Upper lobe of left lung (tissue), 6 donors: ENCODE measurements at regions not wholly inside any gene's neighbourhood (a gene's known extent, or its start where the extent isn't known, plus 50 kb on each side); places are given as distances from the start of the nearest gene placed in this dataset.

Experiments
- ATAC-seq, 2 donors: fragments of 200-7000 bp; cut with Tn5 transposase; one replicate each; pipeline ENCODE4 v1.9.1; 2022; ENCODE audit warnings: mild to moderate bottlenecking in 2 of 2, moderate library complexity in 2 of 2; ENCODE audit not compliant: low FRiP score in 2 of 2
- DNase-seq, 2 donors: peaks; one replicate each; pipeline ENCODE4 v3.0.0-alpha.2; 2019 to 2020
- H3K27ac ChIP-seq, 4 donors: fragments of 200-600 bp; sonication (generic); one replicate each; pipeline ENCODE4 v1.5.1; 2016 to 2019
- H3K27me3 ChIP-seq, 4 donors: fragments of 200-600 bp; sonication (generic); one replicate each; pipeline ENCODE4 v1.5.1; 2017 to 2019
- H3K36me3 ChIP-seq, 4 donors: fragments of 200-600 bp; sonication (generic); one replicate each; pipeline ENCODE4 v1.5.1; 2016 to 2019
- H3K4me1 ChIP-seq, 4 donors: fragments of 200-600 bp; sonication (generic); one replicate each; pipeline ENCODE4 v1.5.1; 2018 to 2019
- H3K4me3 ChIP-seq, 4 donors: fragments of 200-600 bp; sonication (generic); one replicate each; pipeline ENCODE4 v1.5.1; 2017 to 2019; ENCODE audit warnings: mild to moderate bottlenecking in 2 of 4, moderate library complexity in 1 of 4
- H3K9me3 ChIP-seq, 4 donors: fragments of 200-600 bp; sonication (generic); one replicate each; pipeline ENCODE4 v1.5.1; 2018 to 2019
- EP300 ChIP-seq, 4 donors: sonication (generic); formaldehyde crosslinking; IDR thresholded peaks; one replicate each; pipeline ENCODE4 v1.5.1; 2017; ENCODE audit warnings: antibody characterized with exemption in 4 of 4, control low read depth in 2 of 4
- POLR2A ChIP-seq, 4 donors: fragments of 450-650 bp; IDR thresholded peaks; one replicate each; pipeline ENCODE4 v1.5.1; 2016 to 2017; ENCODE audit warnings: antibody characterized with exemption in 4 of 4, mild to moderate bottlenecking in 2 of 4
- POLR2AphosphoS5 ChIP-seq, 2 donors: sonication (generic); formaldehyde crosslinking; IDR thresholded peaks; one replicate each; pipeline ENCODE4 v1.5.1; 2017; ENCODE audit warnings: antibody characterized with exemption in 2 of 2
- WGBS, 2 donors: methylation state at CpG; one replicate each; pipeline ENCODE4 v1.1.5; 2017 to 2018; 5-methylcytosine and 5-hydroxymethylcytosine counted together
- TF ChIP-seq, protein P1 (sequence below), 6 experiments: fragments of 450-650 bp in 4 of 6; fragments of 200-600 bp in 2 of 6; sonication (generic) in 2 of 6; IDR thresholded peaks; one replicate each; pipeline ENCODE4 v1.5.1; 2016 to 2019; ENCODE audit warnings: antibody characterized with exemption in 6 of 6
- donor health status: DM: no; HTN: no; CAD: no; lungs with moderate emphysema.
- donor health status: DM: no; HTN: yes; CAD: no; lungs with severe emphysema.

DNA sequence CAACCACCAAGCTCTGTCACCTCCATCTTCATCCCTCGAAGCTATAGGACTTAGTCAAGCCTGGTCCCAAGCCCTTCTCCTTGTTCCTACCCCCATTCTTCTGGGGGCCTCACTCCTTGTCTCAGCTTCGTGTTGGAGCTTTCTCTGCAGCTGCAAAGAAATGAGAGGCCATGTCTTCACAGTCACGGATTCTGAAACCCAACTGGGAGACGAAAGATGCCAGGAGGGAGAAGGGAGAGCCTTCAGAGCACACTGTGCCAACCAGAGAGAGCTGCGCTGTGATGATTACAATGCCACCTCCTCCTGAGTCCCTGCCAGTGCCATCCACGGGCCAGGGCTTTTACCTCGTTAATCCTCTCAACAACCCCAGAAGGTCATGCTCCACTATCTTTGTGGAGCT is 469.3 kb downstream of the TBC1D22A start:
- WGBS, 2 donors, result 79 to 81% methylated on average over 7 of the region's 7 CpGs
- H3K27ac ChIP-seq, result no peak overlapping the region
- no peak for DNase-seq
- no peak overlapping the region for H3K4me3 ChIP-seq
- H3K4me1 ChIP-seq, result no peaks in the 10 kb centered on the region
- peaks cover 0 to 15% (median 7%) of the 10 kb centered on the region in 4 donors for H3K9me3 ChIP-seq
- H3K27me3 ChIP-seq, result no peaks in the 10 kb centered on the region
- no peak for TF ChIP-seq POLR2AphosphoS5 (IDR thresholded peaks at IDR 0.05)
- no peak for TF ChIP-seq POLR2A (IDR thresholded peaks at IDR 0.05)
- TF ChIP-seq, protein P1, sequence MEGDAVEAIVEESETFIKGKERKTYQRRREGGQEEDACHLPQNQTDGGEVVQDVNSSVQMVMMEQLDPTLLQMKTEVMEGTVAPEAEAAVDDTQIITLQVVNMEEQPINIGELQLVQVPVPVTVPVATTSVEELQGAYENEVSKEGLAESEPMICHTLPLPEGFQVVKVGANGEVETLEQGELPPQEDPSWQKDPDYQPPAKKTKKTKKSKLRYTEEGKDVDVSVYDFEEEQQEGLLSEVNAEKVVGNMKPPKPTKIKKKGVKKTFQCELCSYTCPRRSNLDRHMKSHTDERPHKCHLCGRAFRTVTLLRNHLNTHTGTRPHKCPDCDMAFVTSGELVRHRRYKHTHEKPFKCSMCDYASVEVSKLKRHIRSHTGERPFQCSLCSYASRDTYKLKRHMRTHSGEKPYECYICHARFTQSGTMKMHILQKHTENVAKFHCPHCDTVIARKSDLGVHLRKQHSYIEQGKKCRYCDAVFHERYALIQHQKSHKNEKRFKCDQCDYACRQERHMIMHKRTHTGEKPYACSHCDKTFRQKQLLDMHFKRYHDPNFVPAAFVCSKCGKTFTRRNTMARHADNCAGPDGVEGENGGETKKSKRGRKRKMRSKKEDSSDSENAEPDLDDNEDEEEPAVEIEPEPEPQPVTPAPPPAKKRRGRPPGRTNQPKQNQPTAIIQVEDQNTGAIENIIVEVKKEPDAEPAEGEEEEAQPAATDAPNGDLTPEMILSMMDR (IDR thresholded peaks at IDR 0.05), result no peak
- TF ChIP-seq EP300 (IDR thresholded peaks at IDR 0.05), result no peak
- ATAC-seq, result no peak
- no peaks in the 10 kb centered on the region for H3K36me3 ChIP-seq

DNA sequence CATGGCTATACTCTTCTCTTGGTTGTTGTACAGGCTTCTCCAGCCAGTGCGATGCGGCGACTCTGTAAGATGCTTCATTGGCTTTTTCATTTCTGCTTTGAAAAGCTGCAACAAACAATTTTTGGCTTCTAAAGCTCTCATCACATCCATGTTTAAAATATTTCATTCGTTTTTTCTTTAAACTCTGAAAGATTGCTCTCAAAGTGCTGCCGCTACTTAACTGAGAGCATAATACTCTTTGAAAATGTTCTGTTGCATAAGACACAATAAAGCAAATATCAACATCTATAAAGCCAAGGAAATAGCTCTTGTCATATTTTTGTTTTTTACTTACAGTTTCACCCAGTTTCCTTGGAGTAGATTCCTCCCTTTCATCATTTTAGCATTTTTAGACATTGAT is 468.3 kb downstream of the TBC1D22A start:
- 62 to 82% methylated on average over 5 of the region's 5 CpGs for WGBS, 2 donors
- H3K36me3 ChIP-seq, result no peaks in the 10 kb centered on the region
- TF ChIP-seq, protein P1 (IDR thresholded peaks at IDR 0.05), result no peak
- TF ChIP-seq EP300 (IDR thresholded peaks at IDR 0.05) (no peak), POLR2A (IDR thresholded peaks at IDR 0.05) (no peak), POLR2AphosphoS5 (IDR thresholded peaks at IDR 0.05) (no peak)
- no peak overlapping the region for H3K27ac ChIP-seq
- no peak for DNase-seq
- ATAC-seq, result no peak
- H3K4me1 ChIP-seq, result no peaks in the 10 kb centered on the region
- H3K27me3 ChIP-seq, result no peaks in the 10 kb centered on the region
- H3K4me3 ChIP-seq, result no peak overlapping the region
- H3K9me3 ChIP-seq, result peaks cover 0 to 15% (median 7%) of the 10 kb centered on the region in 4 donors

DNA sequence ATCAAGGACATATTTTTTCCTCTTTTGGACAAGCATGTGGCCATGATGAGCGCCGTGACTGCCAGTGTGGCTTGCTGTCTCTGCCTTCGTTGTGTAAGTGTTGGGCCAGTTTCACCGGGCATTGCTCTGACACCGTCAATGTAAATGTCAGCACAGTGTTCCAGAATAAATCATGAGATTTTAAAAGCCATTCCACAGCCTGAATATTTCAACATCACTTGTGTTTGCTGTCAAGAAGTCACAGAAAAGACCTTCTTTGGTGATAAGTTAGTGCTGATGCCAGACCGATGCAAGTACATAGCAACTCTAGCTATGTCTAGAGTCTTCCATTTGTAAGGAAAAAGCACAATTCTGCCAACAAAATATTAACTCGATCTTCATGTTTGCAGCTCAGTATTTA is 467.8 kb downstream of the TBC1D22A start:
- ATAC-seq (no peak), DNase-seq (no peak)
- no peaks in the 10 kb centered on the region for H3K4me1 ChIP-seq
- peaks cover 0 to 15% (median 7%) of the 10 kb centered on the region in 4 donors for H3K9me3 ChIP-seq
- WGBS, 2 donors, result 68 to 74% methylated on average over 7 of the region's 7 CpGs
- H3K27ac ChIP-seq, result no peak overlapping the region
- H3K36me3 ChIP-seq, result no peaks in the 10 kb centered on the region
- TF ChIP-seq POLR2AphosphoS5 (IDR thresholded peaks at IDR 0.05), result no peak
- no peak overlapping the region for H3K4me3 ChIP-seq
- no peaks in the 10 kb centered on the region for H3K27me3 ChIP-seq

DNA sequence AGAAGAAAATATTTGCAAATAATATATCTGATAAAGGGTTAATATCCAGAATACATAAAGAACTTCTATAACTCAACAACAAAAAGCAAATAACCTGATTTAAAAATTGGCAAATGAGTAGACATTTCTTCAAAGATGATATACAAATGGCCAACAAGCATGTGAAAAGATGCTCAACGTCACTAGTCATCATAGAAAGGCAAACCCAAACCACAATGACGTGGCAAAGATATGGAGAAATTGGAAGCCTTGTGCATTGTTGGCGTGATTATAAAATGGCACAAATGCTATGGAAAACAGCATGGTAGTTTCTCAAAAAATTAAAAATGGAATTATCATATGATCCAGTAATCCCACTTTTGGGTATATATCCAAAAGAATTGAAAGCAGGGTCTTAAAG is 466.3 kb downstream of the TBC1D22A start:
- TF ChIP-seq, protein P1 (IDR thresholded peaks at IDR 0.05), result no peak
- TF ChIP-seq POLR2AphosphoS5 (IDR thresholded peaks at IDR 0.05) (no peak), POLR2A (IDR thresholded peaks at IDR 0.05) (no peak), EP300 (IDR thresholded peaks at IDR 0.05) (no peak)
- H3K4me1 ChIP-seq, result no peaks in the 10 kb centered on the region
- H3K9me3 ChIP-seq, result peaks cover 0 to 13% (median 5%) of the 10 kb centered on the region in 4 donors
- H3K36me3 ChIP-seq, result no peaks in the 10 kb centered on the region
- no peaks in the 10 kb centered on the region for H3K27me3 ChIP-seq
- H3K4me3 ChIP-seq, result no peak overlapping the region
- ATAC-seq (no peak), DNase-seq (no peak)
- no peak overlapping the region for H3K27ac ChIP-seq
- 76 to 78% methylated on average over 3 of the region's 3 CpGs for WGBS, 2 donors

DNA sequence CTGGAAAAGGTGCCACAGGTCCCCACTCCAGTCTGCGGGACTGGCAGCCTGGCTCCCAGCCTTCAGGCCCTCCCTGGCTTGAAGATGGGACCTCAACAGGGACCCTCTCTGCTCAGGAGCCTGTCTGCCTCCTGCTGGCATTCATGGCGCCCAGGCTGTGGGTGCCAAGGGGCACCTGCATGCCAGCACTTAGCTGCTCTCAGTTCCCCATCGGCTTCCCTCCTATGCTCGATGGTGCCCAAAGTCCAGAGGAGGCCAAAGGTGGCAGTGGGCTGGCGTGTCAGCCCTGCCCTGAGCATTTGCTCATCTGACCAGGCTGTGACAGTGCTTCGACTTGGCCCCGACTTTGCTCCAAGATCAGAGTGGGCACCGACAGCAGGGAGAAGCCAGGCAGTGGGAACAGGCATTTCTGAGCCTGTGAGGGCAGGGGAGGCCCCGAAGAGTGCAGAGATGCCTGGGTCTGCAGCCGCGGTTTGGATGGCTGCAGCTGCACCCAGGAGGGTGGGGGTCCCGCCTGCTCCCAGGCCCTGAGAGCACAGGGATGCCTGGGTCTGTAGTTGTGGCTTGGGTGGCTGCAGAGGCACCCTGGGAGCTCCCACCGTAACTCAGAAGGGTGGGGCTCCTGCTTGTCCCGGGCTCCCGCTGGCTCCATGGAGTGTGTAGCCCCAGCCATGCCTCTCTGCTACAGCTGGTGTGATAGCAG is 463.6 kb downstream of the TBC1D22A start:
- no peak for DNase-seq
- H3K9me3 ChIP-seq, result no peaks in the 10 kb centered on the region
- no peaks in the 10 kb centered on the region for H3K4me1 ChIP-seq
- H3K27me3 ChIP-seq, result no peaks in the 10 kb centered on the region
- ATAC-seq, result no peak
- H3K36me3 ChIP-seq, result no peaks in the 10 kb centered on the region
- WGBS, 2 donors, result 82 to 88% methylated on average over 5 to 13 of the region's 15 CpGs
- no peak overlapping the region for H3K4me3 ChIP-seq
- TF ChIP-seq, protein P1 (IDR thresholded peaks at IDR 0.05), result no peak
- TF ChIP-seq EP300 (IDR thresholded peaks at IDR 0.05) (no peak), POLR2A (IDR thresholded peaks at IDR 0.05) (no peak)
- H3K27ac ChIP-seq, result no peak overlapping the region
